GM18867 (cell line): ENCODE measurements at regions not wholly inside any gene's neighbourhood (a gene's known extent, or its start where the extent isn't known, plus 50 kb on each side); places are given as distances from the start of the nearest gene placed in this dataset.

Experiments
- ATAC-seq: cut with Tn5 transposase; IDR thresholded peaks from one replicate; pipeline ENCODE4 v1.9.1; 2021; ENCODE audit warnings: mild to moderate bottlenecking, moderate library complexity; ENCODE audit not compliant: unreplicated experiment

DNA sequence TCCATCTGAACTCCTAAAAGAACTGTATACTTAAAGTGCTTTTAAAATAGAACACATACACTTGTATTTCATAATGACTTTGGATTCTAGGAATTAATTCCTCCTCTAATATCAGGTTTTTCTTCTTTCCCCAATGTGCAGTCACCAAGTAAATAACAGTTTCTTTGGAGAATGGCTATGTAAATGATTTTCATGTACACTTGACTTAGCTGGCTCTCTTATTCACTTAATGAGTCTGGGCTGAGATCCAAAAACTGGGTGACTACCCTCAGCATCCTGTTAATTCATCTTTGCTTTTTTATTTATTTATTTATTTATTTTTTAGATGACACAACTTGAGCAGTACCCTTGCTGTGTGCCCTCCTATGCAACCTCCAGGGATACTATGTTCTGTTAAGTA, 1003.7 kb downstream of the SLITRK1 start:
- ATAC-seq: no peak

DNA sequence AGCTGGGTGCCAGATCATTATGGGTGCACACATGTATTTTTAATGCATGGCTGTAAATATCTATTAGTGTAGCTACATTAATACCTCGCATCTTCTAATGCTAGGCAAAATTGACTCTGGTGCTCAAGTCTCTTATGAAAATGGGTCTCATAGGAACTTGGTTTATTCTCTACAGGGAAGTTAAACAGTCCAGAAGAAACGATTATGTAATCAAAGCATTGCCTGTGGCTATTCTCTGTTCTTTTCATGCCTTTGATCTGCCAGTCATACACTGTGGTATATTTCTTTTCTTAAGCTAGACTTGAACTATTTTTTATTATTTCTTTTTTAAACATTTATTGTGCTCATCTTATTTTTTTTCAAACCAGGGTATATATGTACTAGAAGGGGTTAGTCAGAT, 1015.0 kb downstream of the SLITRK1 start:
- ATAC-seq: no peak

DNA sequence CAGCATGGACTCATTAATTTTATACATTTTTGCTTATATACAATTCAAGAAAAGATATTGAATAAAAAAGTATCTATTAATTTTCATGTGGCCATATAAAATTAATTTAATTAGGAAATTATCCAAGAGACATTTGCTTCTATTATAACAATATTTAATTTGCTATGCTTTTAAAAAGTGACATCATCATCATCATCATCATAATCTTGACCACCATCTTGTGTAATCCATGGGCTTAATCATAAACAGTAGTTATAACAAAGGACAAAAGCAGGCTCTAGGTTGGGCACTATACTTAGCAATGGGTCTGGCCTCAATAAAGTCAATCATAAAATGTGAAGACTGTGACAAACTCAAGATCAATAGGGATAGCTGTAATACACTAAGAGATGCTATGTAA, 1031.6 kb downstream of the SLITRK1 start:
- ATAC-seq: no peak

DNA sequence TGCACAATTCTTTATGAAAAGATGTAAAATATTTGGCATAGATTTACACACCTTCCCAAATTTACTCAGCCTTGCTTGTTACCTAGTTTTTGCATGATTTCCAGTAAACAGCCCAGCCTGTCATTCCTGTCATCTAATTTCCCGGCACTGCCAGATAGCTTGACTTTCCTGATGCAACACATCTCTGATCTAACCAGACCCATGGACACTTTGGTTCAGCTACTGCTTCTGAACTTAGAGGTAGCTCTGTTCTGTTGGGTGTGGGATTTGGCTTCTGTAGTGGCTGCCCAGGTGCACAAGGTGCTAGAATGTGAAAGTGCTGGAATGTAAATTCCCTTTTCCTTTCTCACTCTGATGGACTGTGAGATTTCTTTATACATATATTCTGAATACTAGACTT, 1033.5 kb downstream of the SLITRK1 start:
- ATAC-seq: no peak

DNA sequence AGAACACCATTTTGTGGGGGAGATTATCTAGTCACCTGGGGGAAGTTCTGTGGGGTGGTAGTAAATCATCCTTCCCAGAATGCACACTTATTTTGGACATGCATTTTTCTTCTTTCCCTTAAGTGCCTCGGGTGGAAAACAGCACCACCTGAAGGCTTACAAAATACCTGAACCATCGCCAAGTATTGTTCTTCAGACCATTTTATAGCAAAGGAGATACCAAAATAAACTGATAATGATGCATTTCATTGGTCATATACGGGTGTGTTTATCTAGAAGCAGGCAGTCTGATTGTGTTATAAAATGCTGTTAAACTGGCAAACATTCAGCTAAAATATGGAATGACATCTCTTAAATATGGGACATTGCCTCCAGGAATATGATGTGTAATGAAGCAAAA, 1034.7 kb downstream of the SLITRK1 start:
- ATAC-seq: no peak

DNA sequence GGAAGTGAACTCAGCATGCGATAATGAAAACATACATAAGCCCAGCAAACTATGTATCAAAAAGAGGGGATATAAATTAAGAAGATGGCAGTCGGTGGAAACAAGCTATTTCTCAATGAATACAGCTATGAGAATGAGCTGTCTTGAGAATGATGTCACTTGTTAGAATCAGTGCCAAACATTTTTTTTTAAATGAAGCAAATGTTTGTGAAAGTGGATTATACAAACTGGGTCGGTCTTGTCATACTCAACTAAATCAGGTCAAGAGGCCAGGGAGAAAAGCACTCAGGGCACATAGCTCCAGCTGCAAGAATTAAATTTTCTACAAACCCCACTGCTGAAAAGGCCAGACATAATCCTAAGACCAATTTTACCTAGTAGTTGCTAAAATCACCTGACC, 1048.4 kb downstream of the SLITRK1 start:
- ATAC-seq: no peak

DNA sequence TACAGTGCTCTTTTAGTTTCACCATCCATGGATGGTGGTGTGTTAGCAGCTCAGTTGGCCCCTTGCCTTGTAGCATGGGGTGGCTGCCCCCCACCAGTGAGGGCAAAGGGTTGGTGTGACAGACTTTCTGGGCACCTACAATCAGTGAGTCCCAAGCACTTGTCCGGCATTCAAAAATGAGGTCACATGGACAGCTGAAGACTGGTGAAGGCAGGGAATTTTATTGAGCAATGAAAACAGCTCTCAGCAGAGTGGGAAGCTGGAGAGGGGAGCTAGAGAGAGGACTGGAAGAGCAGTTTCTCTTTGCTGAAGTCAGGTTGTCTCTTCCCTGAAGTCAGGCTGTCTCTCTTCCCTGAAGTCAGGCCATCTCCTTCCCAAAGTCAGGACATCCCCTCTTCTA, 1053.2 kb downstream of the SLITRK1 start:
- ATAC-seq: no peak

DNA sequence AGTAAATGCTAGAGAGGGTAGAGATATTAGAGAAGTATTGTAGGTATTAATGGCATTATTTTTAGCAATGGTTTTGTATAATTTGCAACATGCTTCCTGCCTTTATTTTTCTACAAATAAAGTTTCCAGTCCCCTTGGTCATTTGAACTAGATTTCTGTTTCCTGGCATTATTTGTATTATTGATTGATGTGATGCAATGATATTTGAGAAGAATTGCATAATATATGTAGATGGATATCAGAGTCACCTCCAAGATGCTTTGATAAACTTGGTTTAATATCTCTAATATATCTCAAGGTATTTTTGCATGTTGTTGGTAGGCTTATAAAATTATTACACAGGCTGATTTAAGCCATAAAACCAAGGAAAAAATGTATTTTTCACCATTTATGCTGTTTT, 1054.5 kb downstream of the SLITRK1 start:
- ATAC-seq: no peak

DNA sequence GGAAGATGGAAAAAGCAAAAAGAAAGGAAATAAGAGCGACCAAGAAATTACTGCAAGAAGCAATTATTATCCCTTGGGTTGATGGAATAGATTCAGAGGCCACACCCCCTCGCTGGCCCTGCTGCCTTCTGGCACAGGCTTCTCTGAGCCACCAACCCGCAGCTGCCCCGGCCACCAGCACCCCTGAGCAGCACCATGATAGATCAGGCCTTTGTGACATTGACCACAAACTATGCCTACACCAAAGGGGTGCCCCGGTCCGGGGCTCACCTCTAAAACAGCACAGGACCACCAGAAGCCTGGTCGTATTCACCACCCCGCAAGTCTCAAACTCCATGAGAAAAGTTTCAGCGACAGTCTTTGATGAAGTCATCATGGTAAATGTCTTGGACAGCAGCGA, 1059.3 kb downstream of the SLITRK1 start:
- ATAC-seq: no peak

DNA sequence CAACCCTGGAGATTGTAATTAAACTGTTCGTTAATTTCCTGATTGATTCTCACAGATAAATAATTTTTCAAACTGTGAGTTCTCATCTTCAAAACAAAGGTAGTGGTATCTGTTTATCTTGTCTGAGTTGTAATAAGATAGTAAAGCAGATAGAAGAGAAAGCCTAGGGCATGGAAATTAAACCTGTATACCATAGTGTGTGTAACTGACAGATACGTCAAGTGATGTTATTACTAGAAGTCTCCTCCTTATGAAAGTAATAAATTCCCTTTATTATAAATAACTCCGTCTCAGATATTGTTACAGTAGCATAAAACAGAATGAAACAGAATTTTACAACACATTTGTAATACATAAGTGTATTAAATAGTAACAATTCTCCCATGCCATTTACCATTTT, 1065.1 kb downstream of the SLITRK1 start:
- ATAC-seq: no peak

DNA sequence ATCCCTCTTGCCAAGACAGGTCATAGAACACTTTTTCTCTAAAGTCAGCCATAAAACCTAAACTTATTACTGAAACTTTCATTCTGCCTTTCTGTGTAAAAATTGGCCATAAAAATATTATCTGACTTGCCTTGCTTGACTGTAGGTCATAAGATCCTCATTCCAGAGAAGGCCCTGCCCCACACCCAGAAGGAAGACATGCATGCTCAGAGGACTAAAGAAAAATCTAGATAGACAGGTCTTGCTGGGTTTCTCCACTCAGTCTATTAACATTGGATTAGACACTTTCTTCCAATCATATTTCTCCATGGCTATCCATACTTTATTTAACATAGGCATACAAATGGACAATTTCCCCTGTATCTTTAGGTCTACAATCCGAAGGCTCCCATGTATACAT, 1066.5 kb downstream of the SLITRK1 start:
- ATAC-seq: no peak

DNA sequence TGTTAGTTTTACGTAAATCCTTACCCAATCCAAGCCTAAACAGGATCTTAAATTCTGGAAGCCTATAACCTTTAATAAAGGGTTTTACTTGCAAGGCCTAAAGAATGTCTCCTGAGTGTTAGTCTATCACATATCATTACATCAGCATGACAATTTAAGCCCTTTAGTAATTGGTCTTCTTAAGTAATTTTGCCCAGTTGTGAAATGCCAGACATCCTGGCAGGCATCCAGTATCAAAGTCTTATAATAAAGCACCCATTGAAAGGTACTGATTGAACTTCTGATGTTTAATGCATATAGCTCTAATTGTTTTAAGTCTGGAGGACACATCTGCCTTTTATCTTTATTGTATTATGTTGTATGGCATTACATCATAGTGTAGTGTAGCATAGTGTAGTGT, 1078.9 kb downstream of the SLITRK1 start:
- no peak for ATAC-seq

DNA sequence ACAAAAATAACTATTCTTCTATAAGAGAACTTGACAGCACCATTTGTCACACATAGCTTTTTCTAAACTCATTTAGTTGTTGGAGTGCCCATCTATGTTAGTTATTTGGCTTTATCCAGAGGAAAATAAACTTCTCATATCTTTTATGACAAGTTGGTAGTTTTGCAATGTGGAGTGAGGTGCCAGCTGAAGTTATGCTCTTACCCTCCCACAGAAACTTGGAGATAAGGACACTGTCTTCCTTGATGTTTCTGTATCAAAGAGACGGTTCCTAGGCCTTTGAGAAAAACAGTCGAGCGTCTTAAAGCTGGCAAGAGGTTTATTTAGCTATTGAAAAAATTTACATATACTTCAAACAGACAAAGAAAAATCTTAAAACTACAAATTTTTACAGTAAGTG, 1079.7 kb downstream of the SLITRK1 start:
- no peak for ATAC-seq

DNA sequence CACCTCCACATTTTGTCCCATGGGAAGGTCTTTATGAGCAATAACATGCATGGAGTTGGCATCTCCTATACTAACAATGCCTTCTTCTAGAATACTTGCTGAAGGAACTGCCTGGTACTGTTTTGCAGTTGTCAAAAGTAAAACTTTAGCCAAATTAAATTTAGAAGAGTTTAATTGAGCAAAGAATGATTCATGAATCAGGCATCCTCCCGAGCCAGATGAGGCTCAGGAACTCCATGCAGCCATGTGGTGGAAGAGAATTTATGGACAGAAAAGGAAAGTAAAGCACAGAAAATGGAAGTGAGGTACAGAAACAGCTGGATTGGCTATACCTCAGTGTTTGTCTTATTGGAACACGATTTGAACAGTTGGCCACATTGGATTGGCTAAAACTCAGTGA, 1081.9 kb downstream of the SLITRK1 start:
- no peak for ATAC-seq

DNA sequence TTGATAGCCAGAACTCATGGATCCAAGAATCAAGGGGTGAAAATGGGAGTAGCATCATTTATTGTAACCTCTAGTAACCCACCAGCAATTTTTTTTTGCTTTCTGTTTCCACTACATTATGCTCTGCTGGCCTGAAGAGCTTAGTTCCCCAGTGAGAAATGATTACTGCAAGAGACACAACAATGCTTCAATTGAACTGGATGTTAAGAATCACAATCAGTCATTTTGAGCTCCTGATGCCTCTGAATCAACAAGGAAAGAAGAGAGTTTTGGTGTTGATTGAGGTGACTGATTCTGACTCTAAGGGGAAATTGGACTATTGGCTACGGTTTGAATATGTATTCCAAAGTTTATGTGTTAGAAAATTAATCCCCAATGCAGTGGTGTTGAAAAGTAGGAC, 1084.4 kb downstream of the SLITRK1 start:
- no peak for ATAC-seq

DNA sequence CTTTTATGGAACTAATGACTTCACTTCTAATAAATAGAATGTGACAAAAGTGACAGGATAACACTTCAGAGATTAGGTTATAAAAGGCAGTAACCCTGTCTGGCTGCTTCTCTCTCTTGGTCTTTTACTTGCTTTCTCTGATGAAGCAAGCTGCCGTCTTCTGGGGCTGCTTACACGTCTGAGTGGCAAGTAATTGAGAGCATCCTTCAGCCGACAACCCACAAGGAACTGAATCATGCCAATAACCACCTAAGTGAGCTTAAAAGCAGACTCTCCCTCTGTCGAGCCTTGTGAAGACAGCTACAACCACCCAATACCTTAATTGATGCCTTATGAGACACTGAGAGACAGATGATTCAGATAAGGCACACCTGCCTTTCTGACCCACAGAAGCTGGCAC, 1091.2 kb downstream of the SLITRK1 start:
- no peak for ATAC-seq

DNA sequence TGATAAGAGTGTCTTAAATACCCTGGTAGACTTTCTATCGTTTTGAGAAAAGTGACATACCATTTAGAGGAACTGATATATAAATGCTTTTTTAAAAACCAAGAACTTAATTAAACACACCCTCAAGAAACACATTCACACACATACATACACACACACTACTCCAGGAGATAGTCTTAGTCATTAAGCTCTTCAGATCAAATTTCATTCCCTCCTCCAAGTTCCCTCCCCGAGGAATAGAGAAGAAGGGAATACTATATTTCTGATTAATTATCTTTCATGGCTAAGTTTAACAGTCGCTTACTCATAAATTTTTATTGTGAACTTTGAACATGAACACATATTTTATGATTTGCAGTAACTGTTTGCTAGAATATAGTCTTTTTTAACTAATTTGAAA, 1109.5 kb downstream of the SLITRK1 start:
- ATAC-seq: no peak

DNA sequence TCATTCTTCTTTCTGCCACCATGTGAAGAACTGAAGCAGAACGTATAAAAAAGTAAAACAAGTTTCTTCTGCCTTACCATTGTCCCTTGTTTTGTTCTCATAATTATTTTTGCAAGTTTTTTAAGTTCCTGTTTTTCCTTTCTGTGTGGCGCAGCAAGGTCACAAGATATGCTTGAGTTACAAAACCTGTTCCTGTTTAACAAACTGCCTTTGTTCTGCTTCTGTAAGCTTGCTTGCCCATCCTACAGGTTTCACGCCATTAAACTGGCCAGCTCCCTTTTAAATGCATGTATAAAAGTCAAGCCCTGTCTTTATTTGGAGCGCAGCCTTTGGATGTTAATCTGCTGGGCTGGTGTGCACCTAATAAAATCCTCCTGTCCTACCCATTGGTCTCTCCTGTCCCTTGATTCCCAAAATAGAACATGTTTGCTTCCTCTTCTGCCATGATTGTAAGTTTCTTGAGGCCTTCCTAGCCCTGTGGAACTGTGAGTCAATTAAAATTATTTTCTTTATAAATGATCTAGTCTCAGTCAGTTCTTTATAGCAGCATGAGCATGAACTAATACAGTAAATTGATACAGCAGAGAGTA, 1115.4 kb downstream of the SLITRK1 start:
- no peak for ATAC-seq

DNA sequence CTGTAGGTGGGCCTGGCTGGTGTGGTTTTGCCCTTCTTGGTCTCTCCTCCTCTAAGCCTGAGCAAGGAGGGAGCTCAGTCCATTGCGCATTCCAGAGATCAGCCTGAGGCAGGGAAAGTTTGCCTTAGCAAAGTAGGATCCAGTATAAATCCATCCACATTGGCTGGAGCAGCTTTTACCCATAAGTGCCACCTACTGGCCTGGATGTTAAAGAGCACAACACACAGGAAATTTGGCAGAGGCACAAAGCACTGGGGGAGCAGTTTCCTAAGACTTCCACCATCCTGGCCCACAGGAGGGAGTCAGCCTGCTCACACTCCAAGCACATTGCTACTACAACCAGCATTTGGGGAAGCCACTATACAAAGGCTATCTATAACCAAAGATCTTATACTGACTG, 1124.2 kb downstream of the SLITRK1 start:
- no peak for ATAC-seq

DNA sequence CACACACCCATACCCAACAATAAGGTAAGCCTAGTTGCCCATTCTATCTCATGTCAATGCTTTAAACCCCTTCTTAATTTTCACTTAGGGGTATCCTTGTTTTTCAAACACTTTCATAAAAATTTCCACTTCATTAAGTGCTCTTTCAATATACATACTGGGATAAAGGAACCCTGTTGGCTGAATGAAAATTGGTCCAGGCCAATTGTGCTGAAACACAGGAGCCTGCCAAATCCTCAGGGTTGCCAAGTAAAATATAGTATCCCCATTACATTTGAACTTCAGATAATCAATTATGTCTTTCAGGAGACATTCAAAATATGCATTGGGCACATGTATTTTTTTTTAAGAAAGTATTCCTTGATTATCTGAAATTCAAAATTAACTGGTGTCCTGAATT, 1131.1 kb downstream of the SLITRK1 start:
- ATAC-seq: no peak

DNA sequence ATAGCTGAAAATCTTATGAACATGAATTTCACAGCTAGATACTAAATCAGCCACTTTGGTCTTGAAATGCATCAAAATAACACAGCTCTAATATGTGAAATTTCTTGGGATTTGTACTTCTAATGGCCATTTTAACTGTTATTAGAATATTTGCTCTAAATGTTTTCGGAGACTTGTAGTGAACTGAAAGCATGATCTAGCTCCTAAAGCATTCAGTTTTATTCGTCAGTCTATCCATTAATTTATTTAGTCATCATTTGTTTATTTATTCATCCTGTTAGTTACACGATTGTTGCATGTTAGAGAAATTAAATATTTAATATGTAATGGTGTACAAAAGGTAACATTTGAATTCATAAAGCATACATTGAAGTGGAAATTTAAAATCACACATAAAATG, 1132.7 kb downstream of the SLITRK1 start:
- no peak for ATAC-seq

DNA sequence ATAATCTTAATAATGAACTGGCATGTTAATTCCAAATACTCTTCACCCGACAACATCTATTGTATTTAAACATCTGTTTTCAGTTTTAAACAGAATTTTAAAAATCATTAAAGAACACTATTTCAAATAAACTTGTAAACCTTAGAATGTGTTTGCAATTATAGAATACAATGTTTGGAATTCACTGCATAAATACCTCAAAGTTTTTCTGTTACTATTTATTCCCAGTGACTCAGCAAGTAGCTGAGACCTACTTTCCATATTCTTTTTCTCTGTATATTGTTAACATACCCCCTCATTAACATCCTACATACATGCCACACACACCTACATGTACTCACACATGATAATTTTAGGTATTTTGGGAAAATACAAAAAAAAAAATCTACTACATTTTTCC, 1134.3 kb downstream of the SLITRK1 start:
- no peak for ATAC-seq

DNA sequence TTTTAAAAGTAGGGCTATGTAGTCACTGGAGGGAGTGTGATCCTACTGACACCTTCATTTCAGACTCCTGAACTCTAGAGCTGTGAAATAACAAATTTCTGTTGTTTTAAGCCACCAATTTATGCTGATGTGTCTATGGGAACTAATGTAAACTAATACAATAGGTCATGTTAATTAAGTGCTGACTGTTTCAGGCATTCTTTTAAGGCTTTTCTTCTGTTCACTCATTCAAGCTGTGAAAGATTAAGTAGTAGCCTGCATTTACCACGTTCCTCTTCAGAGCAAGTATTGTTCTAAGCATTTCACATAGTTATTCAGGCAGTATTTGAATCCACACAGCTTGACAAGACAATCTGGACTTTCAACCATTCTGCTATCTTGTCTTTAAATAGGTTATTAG, 1135.0 kb downstream of the SLITRK1 start:
- no peak for ATAC-seq

DNA sequence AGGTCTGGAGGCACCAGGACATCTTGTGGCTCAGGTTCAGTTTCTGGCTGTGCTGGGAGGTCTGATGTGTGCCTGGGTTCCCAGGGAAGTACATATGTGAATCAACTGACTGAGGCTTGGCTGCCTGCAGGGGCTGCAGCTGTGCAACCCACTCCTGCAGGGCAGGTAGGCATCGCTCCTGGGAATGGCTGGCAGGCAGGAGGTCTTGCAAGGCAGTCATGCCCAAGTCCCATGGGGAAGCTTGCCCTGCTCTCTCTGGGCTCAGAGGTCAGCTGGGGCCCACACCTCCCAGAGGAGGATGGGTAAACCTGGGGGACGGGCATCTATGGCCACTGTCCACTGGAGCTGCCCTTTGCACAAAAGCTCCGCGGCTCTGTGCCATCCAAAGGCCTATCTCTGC, 1141.8 kb downstream of the SLITRK1 start:
- ATAC-seq: no peak
